Lung (tissue), 11 donors: ENCODE measurements at regions not wholly inside any gene's neighbourhood (a gene's known extent, or its start where the extent isn't known, plus 50 kb on each side); places are given as distances from the start of the nearest gene placed in this dataset.

Experiments used
- ATAC-seq: fragments of 200-7000 bp; cut with Tn5 transposase; one replicate; pipeline ENCODE4 v1.9.1; 2020; ENCODE audit warnings: moderate number of reproducible peaks; ENCODE audit not compliant: insufficient read depth, low FRiP score
- DNase-seq, 3 donors: peaks; one replicate each; pipeline ENCODE4 v3.0.0-alpha.2; 2013 to 2017
- H3K27ac ChIP-seq, 2 donors: one replicate each; pipeline ENCODE4 v1.5.1; 2013; ENCODE audit warnings: mild to moderate bottlenecking in 2 of 2, moderate library complexity in 2 of 2, control low read depth in 1 of 2, inconsistent platforms in 1 of 2, low read depth in 1 of 2, low read length in 1 of 2
- H3K27me3 ChIP-seq, 3 donors: one replicate each; pipeline ENCODE4 v1.5.1; 2013; ENCODE audit warnings: low read length in 2 of 3; ENCODE audit not compliant: control insufficient read depth in 3 of 3, insufficient read depth in 3 of 3
- H3K36me3 ChIP-seq, 4 donors: one replicate each; pipeline ENCODE4 v1.5.1; 2013; ENCODE audit warnings: low read length in 4 of 4, mild to moderate bottlenecking in 1 of 4, moderate library complexity in 1 of 4; ENCODE audit not compliant: control insufficient read depth in 4 of 4, insufficient read depth in 4 of 4
- H3K4me1 ChIP-seq, 5 donors: one replicate each; pipeline ENCODE4 v1.5.1; 2013; ENCODE audit warnings: low read length in 5 of 5, mild to moderate bottlenecking in 2 of 5, moderate library complexity in 1 of 5; ENCODE audit not compliant: control insufficient read depth in 5 of 5, insufficient read depth in 5 of 5
- H3K4me3 ChIP-seq: one replicate; pipeline ENCODE4 v1.5.1; 2013; ENCODE audit warnings: mild to moderate bottlenecking, control low read depth, moderate library complexity
- H3K9ac ChIP-seq, 2 donors: one replicate each; pipeline ENCODE4 v1.5.1; 2013; ENCODE audit warnings: low read length in 2 of 2, control low read depth in 1 of 2; ENCODE audit not compliant: insufficient read depth in 1 of 2
- H3K9me3 ChIP-seq, 4 donors: one replicate each; pipeline ENCODE4 v1.5.1; 2013; ENCODE audit warnings: low read length in 3 of 4, mild to moderate bottlenecking in 1 of 4, moderate library complexity in 1 of 4; ENCODE audit not compliant: control insufficient read depth in 4 of 4, insufficient read depth in 3 of 4
- WGBS, 2 donors: extraction: QIAGEN DNeasy Blood & Tissue Kit; methylation state at CpG; one replicate each; pipeline ENCODE4 v1.1.7; 2013; 5-methylcytosine and 5-hydroxymethylcytosine counted together
- TF ChIP-seq, protein P1 (sequence below): IDR thresholded peaks from 2 replicates; pipeline ENCODE4 v1.5.1; 2012; ENCODE audit warnings: mild to moderate bottlenecking; ENCODE audit errors: control extremely low read depth, extremely low read depth
- donor health status: control.
- donor health status: control.
- donor health status: Bipolar disorder and iron deficiency.
- donor health status: healthy.
- donor health status: DM: yes; HTN: yes; CAD: no.

DNA sequence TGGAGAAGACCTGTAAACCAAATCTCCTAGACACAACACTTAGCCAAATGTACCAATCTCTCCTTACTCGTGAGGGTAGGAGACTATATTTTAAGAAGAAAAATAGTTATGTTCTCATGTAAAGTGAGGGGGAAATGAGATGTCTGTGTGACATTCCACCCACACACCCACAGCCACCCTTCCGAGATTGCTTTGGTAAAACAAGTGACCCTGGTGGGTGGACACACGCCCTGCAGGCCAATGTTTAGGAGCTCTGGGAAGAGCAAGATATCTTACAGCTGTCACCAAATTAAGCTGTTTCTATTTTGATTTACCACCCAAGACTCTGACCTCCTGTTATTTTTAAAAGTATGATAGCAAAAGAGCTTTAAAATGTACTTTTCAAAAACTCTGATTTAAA is 147.2 kb upstream of the PFKP start:
- 43 to 86% methylated on average over 3 of the region's 3 CpGs for WGBS, 2 donors
- no peak for DNase-seq
- ATAC-seq, result no peak

DNA sequence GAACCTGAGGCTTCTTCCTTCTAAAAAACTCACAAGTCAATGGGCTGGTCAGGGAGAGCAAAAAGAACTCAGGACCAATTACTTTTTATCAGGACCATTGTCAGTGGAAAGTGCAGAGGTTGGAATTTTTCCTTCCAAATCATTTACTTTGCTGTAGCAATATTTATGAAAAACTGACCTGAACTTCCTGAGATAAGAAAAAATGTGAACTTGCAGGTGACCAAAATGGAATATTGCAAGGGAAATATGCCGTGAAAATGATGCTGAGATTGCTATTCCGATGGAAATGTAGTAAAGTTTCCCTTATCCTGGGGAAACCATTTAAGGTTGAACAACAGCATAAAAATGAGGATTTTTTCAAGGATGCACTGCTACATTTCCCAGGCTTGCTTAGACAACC is 148.3 kb upstream of the PFKP start:
- WGBS, 2 donors, result 88 to 89% methylated on average over 2 of the region's 2 CpGs
- H3K9me3 ChIP-seq, result peaks cover 0 to 3% (median 0%) of the 10 kb centered on the region in 4 donors
- no peak overlapping the region for H3K27ac ChIP-seq
- no peaks in the 10 kb centered on the region for H3K27me3 ChIP-seq
- no peaks in the 10 kb centered on the region for H3K36me3 ChIP-seq
- no peak overlapping the region for H3K9ac ChIP-seq
- no peak overlapping the region for H3K4me3 ChIP-seq
- no peak for DNase-seq
- TF ChIP-seq, protein P1, sequence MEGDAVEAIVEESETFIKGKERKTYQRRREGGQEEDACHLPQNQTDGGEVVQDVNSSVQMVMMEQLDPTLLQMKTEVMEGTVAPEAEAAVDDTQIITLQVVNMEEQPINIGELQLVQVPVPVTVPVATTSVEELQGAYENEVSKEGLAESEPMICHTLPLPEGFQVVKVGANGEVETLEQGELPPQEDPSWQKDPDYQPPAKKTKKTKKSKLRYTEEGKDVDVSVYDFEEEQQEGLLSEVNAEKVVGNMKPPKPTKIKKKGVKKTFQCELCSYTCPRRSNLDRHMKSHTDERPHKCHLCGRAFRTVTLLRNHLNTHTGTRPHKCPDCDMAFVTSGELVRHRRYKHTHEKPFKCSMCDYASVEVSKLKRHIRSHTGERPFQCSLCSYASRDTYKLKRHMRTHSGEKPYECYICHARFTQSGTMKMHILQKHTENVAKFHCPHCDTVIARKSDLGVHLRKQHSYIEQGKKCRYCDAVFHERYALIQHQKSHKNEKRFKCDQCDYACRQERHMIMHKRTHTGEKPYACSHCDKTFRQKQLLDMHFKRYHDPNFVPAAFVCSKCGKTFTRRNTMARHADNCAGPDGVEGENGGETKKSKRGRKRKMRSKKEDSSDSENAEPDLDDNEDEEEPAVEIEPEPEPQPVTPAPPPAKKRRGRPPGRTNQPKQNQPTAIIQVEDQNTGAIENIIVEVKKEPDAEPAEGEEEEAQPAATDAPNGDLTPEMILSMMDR, result no peak
- no peaks in the 10 kb centered on the region for H3K4me1 ChIP-seq
- no peak for ATAC-seq

More for the DNA sequence above, 147.2 kb upstream of the PFKP start:
- Histone ChIP-seq H3K9ac (no peak overlapping the region), H3K36me3 (no peaks in the 10 kb centered on the region), H3K4me3 (no peak overlapping the region), H3K9me3 (peaks cover 0 to 3% (median 0%) of the 10 kb centered on the region in 4 donors), H3K27me3 (peaks cover 0 to 2% (median 0%) of the 10 kb centered on the region in 3 donors), H3K4me1 (no peaks in the 10 kb centered on the region), H3K27ac (no peak overlapping the region)
- TF ChIP-seq, protein P1, result no peak

DNA sequence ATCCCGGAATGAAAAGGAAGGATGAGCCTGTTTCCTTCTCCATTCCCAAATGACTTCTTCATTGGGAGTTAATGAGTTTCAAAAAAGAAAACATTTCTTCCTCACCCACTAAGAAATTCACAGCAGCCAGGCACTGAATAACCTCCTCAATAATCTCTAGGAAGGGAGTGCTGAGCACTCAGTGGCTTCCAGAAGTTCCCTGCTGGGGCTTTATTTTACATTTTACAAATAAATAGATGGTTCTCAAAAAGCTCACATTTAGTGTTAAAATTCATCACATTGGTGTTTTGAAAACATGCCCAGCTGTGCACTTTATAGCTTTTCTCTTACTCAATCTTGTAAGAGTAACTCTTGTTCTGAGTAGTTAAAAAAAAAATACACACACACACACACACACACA is 148.9 kb upstream of the PFKP start:
- no peak for DNase-seq
- peaks cover 0 to 3% (median 0%) of the 10 kb centered on the region in 4 donors for H3K9me3 ChIP-seq
- no peak for ATAC-seq
- no peaks in the 10 kb centered on the region for H3K4me1 ChIP-seq
- no peak overlapping the region for H3K27ac ChIP-seq
- no peak overlapping the region for H3K9ac ChIP-seq
- H3K36me3 ChIP-seq, result no peaks in the 10 kb centered on the region
- TF ChIP-seq, protein P1, result no peak
- H3K27me3 ChIP-seq, result no peaks in the 10 kb centered on the region
- H3K4me3 ChIP-seq, result no peak overlapping the region
- WGBS, 2 donors, result 64 to 78% methylated on average over 1 of the region's 1 CpG

DNA sequence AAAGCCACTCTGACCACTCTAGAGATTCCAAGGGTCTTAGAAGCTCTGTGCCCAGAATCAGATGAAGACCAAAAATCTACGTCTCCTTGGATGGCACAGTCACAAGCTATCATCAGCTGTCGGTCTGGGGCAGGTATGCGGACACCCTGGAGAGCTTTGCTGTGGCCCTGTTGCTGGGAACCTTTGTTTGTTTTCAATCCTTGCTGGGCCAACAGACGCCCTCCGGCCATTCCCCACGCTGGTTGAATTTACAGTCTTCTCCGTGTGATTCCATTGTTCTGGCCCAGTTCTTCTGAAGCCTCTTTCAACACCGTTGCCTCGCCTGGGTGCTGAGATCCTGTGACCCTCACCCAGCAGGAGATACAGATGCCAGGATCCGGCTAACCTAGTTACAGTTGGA is 149.4 kb upstream of the PFKP start:
- no peaks in the 10 kb centered on the region for H3K27me3 ChIP-seq
- no peak for ATAC-seq

More for the DNA sequence above, 149.4 kb upstream of the PFKP start:
- H3K4me1 ChIP-seq, result peaks cover 0 to 3% (median 0%) of the 10 kb centered on the region in 5 donors
- 79 to 87% methylated on average over 10 of the region's 10 CpGs for WGBS, 2 donors
- H3K9ac ChIP-seq, result no peak overlapping the region
- no peak overlapping the region for H3K4me3 ChIP-seq
- no peak overlapping the region for H3K27ac ChIP-seq
- TF ChIP-seq, protein P1, result no peak
- no peak for DNase-seq
- no peaks in the 10 kb centered on the region for H3K36me3 ChIP-seq
- peaks cover 0 to 4% (median 0%) of the 10 kb centered on the region in 4 donors for H3K9me3 ChIP-seq
